Activated B cell treated with CpG ODN at 0.5 μM for 24 hours (primary cell): ENCODE measurements at regions not wholly inside any gene's neighbourhood (a gene's known extent, or its start where the extent isn't known, plus 50 kb on each side); places are given as distances from the start of the nearest gene placed in this dataset.

Experiments
- ATAC-seq: fragments of 200-7000 bp; cut with Tn5 transposase; one replicate; pipeline ENCODE4 v1.10.0; 2021; ENCODE audit warnings: low read depth, mild to moderate bottlenecking, moderate library complexity
- CTCF ChIA-PET: fragments of 350-600 bp; sonication (Branson Sonifier 250); formaldehyde crosslinking; loops from one replicate; lab custom pipeline; 2021; ENCODE audit warnings: antibody characterized with exemption; lab: Charles Lee
- POLR2A ChIA-PET: fragments of 350-600 bp; sonication (Branson Sonifier 250); formaldehyde crosslinking; loops from one replicate; lab custom pipeline; 2021; ENCODE audit warnings: antibody characterized with exemption; lab: Charles Lee
- DNase-seq: peaks from one replicate; pipeline ENCODE4 v3.0.0; 2022
- H3K27ac Mint-ChIP-seq: one replicate; pipeline ENCODE4 v1.8.0; 2020; ENCODE audit warnings: mixed read lengths
- H3K27me3 Mint-ChIP-seq: one replicate; pipeline ENCODE4 v1.8.0; 2021; ENCODE audit warnings: mixed read lengths
- H3K36me3 Mint-ChIP-seq: one replicate; pipeline ENCODE4 v1.8.0; 2021; ENCODE audit warnings: low read depth, mixed read lengths
- H3K4me1 Mint-ChIP-seq: one replicate; pipeline ENCODE4 v1.8.0; 2021; ENCODE audit warnings: mixed read lengths
- H3K4me3 Mint-ChIP-seq: one replicate; pipeline ENCODE4 v1.8.0; 2020; ENCODE audit warnings: mild to moderate bottlenecking, mixed read lengths
- H3K9me3 Mint-ChIP-seq: one replicate; pipeline ENCODE4 v1.8.0; 2020; ENCODE audit warnings: mixed read lengths
- intact Hi-C: fragments of 100-400 bp; cut with micrococcal nuclease; formaldehyde crosslinking; loops from one replicate; pipeline ENCODE4 v1.15.1; 2024
- TF ChIP-seq, protein P1 (sequence below): fragments of 200-600 bp; IDR thresholded peaks from one replicate; pipeline ENCODE4 v1.8.0; 2022; ENCODE audit warnings: antibody characterized with exemption, mild to moderate bottlenecking

- Mint-ChIP-seq H3K4me1 (no peaks in the 10 kb centered on the region), H3K27me3 (no peaks in the 10 kb centered on the region), H3K27ac (no peak overlapping the region), H3K4me3 (no peak overlapping the region), H3K36me3 (no peaks in the 10 kb centered on the region), H3K9me3 (peaks cover 4% of the 10 kb centered on the region)
- ATAC-seq (no peak), DNase-seq (no peak)
- TF ChIP-seq, protein P1, sequence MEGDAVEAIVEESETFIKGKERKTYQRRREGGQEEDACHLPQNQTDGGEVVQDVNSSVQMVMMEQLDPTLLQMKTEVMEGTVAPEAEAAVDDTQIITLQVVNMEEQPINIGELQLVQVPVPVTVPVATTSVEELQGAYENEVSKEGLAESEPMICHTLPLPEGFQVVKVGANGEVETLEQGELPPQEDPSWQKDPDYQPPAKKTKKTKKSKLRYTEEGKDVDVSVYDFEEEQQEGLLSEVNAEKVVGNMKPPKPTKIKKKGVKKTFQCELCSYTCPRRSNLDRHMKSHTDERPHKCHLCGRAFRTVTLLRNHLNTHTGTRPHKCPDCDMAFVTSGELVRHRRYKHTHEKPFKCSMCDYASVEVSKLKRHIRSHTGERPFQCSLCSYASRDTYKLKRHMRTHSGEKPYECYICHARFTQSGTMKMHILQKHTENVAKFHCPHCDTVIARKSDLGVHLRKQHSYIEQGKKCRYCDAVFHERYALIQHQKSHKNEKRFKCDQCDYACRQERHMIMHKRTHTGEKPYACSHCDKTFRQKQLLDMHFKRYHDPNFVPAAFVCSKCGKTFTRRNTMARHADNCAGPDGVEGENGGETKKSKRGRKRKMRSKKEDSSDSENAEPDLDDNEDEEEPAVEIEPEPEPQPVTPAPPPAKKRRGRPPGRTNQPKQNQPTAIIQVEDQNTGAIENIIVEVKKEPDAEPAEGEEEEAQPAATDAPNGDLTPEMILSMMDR, result no peak
- intact Hi-C loops, result no loop called here
- ChIA-PET POLR2A (no interaction called here), CTCF (no interaction called here)
Measured at GRCh38 chr4:15151033-15151432, 148.8 kb downstream of the CPEB2 start.

DNA sequence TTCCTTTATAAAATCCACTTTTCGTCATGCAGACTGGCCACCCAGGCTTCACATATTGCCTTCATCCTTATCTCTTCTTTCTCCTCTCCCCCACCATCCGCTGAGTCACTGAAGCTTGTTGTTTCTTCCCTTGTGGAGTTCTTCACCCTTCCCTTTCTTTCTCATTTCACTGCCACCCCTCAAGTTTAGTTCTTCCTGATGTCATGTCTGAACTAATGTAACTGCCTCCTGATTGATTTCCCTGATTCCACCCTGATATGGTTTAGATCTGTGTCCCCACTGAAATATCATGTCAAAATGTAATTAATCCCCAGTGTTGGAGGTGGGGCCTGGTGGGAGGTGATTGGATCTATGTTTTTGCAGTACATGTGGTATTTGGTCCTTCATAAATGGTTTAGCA is 151.4 kb downstream of the CPEB2 start:
- no peak overlapping the region for H3K4me3 Mint-ChIP-seq
- ChIA-PET CTCF (no interaction called here), POLR2A (no interaction called here)
- TF ChIP-seq, protein P1, result no peak
- no peak for DNase-seq
- H3K4me1 Mint-ChIP-seq, result no peaks in the 10 kb centered on the region
- H3K27ac Mint-ChIP-seq, result no peak overlapping the region
- no peaks in the 10 kb centered on the region for H3K27me3 Mint-ChIP-seq
- H3K9me3 Mint-ChIP-seq, result peaks cover 5% of the 10 kb centered on the region
- ATAC-seq, result no peak
- intact Hi-C loops, result no loop called here
- no peaks in the 10 kb centered on the region for H3K36me3 Mint-ChIP-seq

- ATAC-seq, result no peak
- TF ChIP-seq, protein P1, result no peak
- Mint-ChIP-seq H3K4me1 (no peaks in the 10 kb centered on the region), H3K9me3 (peaks cover 5% of the 10 kb centered on the region), H3K36me3 (no peaks in the 10 kb centered on the region), H3K4me3 (no peak overlapping the region), H3K27ac (no peak overlapping the region), H3K27me3 (peaks cover 8% of the 10 kb centered on the region)
- POLR2A ChIA-PET, result no interaction called here
- intact Hi-C loops, result no loop called here
- CTCF ChIA-PET, result no interaction called here
- no peak for DNase-seq
Measured at GRCh38 chr4:15158406-15159091, 156.3 kb downstream of the CPEB2 start.

GRCh38 chr4:15159477-15160019 is 157.3 kb downstream of the CPEB2 start:
- POLR2A ChIA-PET, result no interaction called here
- no peaks in the 10 kb centered on the region for H3K36me3 Mint-ChIP-seq
- DNase-seq, result no peak
- ATAC-seq, result no peak
- no peak overlapping the region for H3K27ac Mint-ChIP-seq
- TF ChIP-seq, protein P1, result no peak
- intact Hi-C loops, result no loop called here
- H3K9me3 Mint-ChIP-seq, result peaks cover 5% of the 10 kb centered on the region
- no peaks in the 10 kb centered on the region for H3K4me1 Mint-ChIP-seq
- CTCF ChIA-PET, result no interaction called here
- H3K27me3 Mint-ChIP-seq, result peaks cover 8% of the 10 kb centered on the region
- H3K4me3 Mint-ChIP-seq, result no peak overlapping the region

DNA sequence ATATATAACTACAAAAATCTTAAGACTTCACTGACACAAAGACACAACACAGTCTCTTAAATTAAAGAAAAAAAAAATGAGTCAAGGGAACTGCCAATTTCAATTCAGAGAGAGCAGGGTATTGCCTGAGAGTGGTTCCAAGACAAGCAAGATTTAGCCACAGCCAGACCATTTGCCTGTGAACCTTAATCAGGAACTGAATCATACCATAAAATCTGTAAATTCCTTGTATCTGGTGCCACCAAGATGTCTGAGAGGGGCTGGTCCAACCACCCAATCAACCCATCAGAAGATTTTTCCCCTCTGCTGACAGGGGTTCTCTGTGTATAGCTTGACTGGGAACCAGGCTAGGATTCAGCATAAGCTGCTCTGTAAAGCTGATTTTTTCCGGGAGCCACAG is 159.2 kb downstream of the CPEB2 start:
- ATAC-seq, result no peak
- intact Hi-C loops, result no loop called here

More for the DNA sequence above, 159.2 kb downstream of the CPEB2 start:
- Mint-ChIP-seq H3K27me3 (peaks cover 8% of the 10 kb centered on the region), H3K4me3 (no peak overlapping the region), H3K9me3 (peaks cover 2% of the 10 kb centered on the region), H3K36me3 (no peaks in the 10 kb centered on the region), H3K4me1 (no peaks in the 10 kb centered on the region), H3K27ac (no peak overlapping the region)
- TF ChIP-seq, protein P1, result no peak
- ChIA-PET POLR2A (no interaction called here), CTCF (interaction anchor here (0.6 kb wide), 1 partner anchor 374 kb away, joined by 3 read pairs; no protein-coding TSS in a partner anchor)
- no peak for DNase-seq
